ENCODE measurements at regions not wholly inside any gene's neighbourhood (a gene's known extent, or its start where the extent isn't known, plus 50 kb on each side); places are given as distances from the start of the nearest gene placed in this dataset.
A peak's percentile ranks its signal among the peaks of the same experiment; 100 is the strongest.

DNA sequence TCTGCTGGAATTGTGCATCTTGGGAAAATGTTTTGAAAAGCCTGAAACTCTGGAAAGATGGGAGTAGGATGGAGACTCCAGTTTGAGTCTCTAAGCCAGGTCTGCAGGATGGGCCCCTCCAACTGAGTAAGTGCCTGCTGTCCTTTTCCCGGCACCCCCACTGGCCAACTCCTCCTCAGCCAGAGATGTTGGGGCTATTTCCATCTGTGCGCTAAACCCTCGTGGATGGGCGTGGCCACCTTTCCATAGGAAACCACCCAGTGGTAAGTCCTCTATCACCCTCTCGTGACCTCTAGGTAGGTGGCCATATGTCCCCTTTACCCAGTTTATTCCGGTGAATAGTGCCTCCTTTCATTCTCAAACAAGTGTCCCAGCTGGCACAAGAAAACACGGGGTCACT lies 250.9 kb downstream of the TOMM20 start:
- H3K36me3 ChIP-seq: no peaks in the 10 kb centered on the region
- intact Hi-C loops (cut with DNase I): loop anchor here (5.0 kb wide), 2 partner anchors 80 to 85 kb away; no protein-coding TSS in a partner anchor
- ATAC-seq (no peak), DNase-seq (peak in 1 of 3 donors; percentile 40)
- H3K9me3 ChIP-seq: no peaks in the 10 kb centered on the region
- WGBS (ENCODE audit: insufficient coverage, low coverage, low lambda C conversion rate, missing lambda C conversion rate): 75% methylated on average over 2 of the region's 7 CpGs
- no peak overlapping the region for H3K4me3 ChIP-seq
- no peak for TF ChIP-seq POLR2A (IDR thresholded peaks at IDR 0.05)
- TF ChIP-seq, protein P1, sequence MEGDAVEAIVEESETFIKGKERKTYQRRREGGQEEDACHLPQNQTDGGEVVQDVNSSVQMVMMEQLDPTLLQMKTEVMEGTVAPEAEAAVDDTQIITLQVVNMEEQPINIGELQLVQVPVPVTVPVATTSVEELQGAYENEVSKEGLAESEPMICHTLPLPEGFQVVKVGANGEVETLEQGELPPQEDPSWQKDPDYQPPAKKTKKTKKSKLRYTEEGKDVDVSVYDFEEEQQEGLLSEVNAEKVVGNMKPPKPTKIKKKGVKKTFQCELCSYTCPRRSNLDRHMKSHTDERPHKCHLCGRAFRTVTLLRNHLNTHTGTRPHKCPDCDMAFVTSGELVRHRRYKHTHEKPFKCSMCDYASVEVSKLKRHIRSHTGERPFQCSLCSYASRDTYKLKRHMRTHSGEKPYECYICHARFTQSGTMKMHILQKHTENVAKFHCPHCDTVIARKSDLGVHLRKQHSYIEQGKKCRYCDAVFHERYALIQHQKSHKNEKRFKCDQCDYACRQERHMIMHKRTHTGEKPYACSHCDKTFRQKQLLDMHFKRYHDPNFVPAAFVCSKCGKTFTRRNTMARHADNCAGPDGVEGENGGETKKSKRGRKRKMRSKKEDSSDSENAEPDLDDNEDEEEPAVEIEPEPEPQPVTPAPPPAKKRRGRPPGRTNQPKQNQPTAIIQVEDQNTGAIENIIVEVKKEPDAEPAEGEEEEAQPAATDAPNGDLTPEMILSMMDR (IDR thresholded peaks at IDR 0.05): no peak
- peak overlapping the region in 1 of 3 donors; percentile 100 for H3K27ac ChIP-seq
- H3K27me3 ChIP-seq: no peaks in the 10 kb centered on the region
- peaks cover 0 to 53% (median 19%) of the 10 kb centered on the region in 4 donors for H3K4me1 ChIP-seq

- H3K4me1 ChIP-seq: peaks cover 0 to 53% (median 19%) of the 10 kb centered on the region in 4 donors
- no peaks in the 10 kb centered on the region for H3K9me3 ChIP-seq
- WGBS (ENCODE audit: insufficient coverage, low coverage, low lambda C conversion rate, missing lambda C conversion rate): 19% methylated on average over 9 of the region's 15 CpGs
- intact Hi-C loops (cut with DNase I): loop anchor here (5.0 kb wide), 2 partner anchors 81 to 86 kb away; no protein-coding TSS in a partner anchor
- no peaks in the 10 kb centered on the region for H3K36me3 ChIP-seq
- peak overlapping the region in 1 of 3 donors; percentile 12 for H3K4me3 ChIP-seq
- H3K27me3 ChIP-seq: no peaks in the 10 kb centered on the region
- peak; percentile 59 to 89 (median 77) for DNase-seq
- peak overlapping the region; percentile 92 to 100 (median 93) for H3K27ac ChIP-seq
- TF ChIP-seq, protein P1 (IDR thresholded peaks at IDR 0.05): no peak
- TF ChIP-seq POLR2A (IDR thresholded peaks at IDR 0.05): no peak
- ATAC-seq: peak; percentile 66 to 74 (median 70)
Measured at GRCh38 chr1:234875953-234876855, 252.4 kb downstream of the TOMM20 start.

DNA sequence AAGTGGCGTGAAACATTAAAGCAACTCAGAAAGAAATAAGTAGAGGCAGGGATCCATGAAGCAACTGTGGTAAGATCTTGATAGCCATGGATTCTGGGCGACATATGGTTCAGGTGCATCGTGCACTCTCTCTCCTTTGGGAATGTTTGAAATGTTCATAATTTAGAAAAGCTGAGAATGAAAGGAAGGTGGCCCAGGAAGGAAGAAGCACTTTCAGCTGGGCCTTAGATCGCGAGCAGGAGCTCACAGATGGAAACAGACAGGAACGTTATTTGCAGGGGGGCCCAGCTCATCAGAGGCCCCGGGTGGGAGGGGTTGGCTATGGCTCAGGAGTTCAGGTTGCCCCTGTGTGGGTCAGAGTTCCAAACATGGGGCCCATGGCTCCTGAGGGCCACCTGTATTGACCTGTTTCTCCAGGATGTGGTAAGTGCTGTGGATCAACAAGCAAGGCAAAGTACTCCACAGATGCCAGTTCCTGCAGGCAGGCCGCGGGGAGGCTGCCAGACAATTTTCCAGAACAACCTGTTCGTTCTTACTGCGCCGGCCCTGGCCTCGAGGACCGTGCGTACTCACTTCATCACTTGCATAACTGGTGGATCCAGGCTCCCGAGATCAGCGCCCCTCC lies 253.2 kb downstream of the TOMM20 start:
- TF ChIP-seq POLR2A (IDR thresholded peaks at IDR 0.05): no peak
- TF ChIP-seq, protein P1 (IDR thresholded peaks at IDR 0.05): no peak
- Histone ChIP-seq H3K27me3 (no peaks in the 10 kb centered on the region), H3K36me3 (no peaks in the 10 kb centered on the region), H3K9me3 (no peaks in the 10 kb centered on the region), H3K27ac (peak overlapping the region; percentile 92 to 100 (median 93)), H3K4me3 (no peak overlapping the region), H3K4me1 (peaks cover 0 to 53% (median 19%) of the 10 kb centered on the region in 4 donors)
- peak; percentile 83 to 95 (median 94) for DNase-seq
- intact Hi-C loops (cut with DNase I): loop anchor here (5.0 kb wide), 2 partner anchors 82 to 87 kb away; no protein-coding TSS in a partner anchor
- ATAC-seq: peak; percentile 59 to 78 (median 73)
- WGBS (ENCODE audit: insufficient coverage, low coverage, low lambda C conversion rate, missing lambda C conversion rate): 49% methylated on average over 13 of the region's 17 CpGs

GRCh38 chr1:234874291-234875288 lies 254.0 kb downstream of the TOMM20 start:
- no peaks in the 10 kb centered on the region for H3K27me3 ChIP-seq
- WGBS (ENCODE audit: insufficient coverage, low coverage, low lambda C conversion rate, missing lambda C conversion rate): 28% methylated on average over 15 of the region's 20 CpGs

More at GRCh38 chr1:234874291-234875288, 254.0 kb downstream of the TOMM20 start:
- peak; percentile 76 to 91 (median 86) for DNase-seq
- ATAC-seq: peak; percentile 56 to 75 (median 67)
- H3K4me1 ChIP-seq: peaks cover 0 to 52% (median 19%) of the 10 kb centered on the region in 4 donors
- TF ChIP-seq, protein P1 (IDR thresholded peaks at IDR 0.05): no peak
- peak; percentile 34 for TF ChIP-seq POLR2A (IDR thresholded peaks at IDR 0.05)
- peak overlapping the region; percentile 92 to 100 (median 93) for H3K27ac ChIP-seq
- intact Hi-C loops (cut with DNase I): loop anchor here (5.0 kb wide), 2 partner anchors 83 to 88 kb away; no protein-coding TSS in a partner anchor
- H3K9me3 ChIP-seq: no peaks in the 10 kb centered on the region
- no peak overlapping the region for H3K4me3 ChIP-seq
- no peaks in the 10 kb centered on the region for H3K36me3 ChIP-seq
